K562 (cell line): ENCODE measurements at regions not wholly inside any gene's neighbourhood (a gene's known extent, or its start where the extent isn't known, plus 50 kb on each side); places are given as distances from the start of the nearest gene placed in this dataset.

Experiments
- ATAC-seq: fragments of 200-7000 bp; cut with Tn5 transposase; 3 replicates; pipeline ENCODE4 v1.9.1; 2020; ENCODE audit warnings: moderate library complexity
- BruUV-seq: library from RNA; stranded (reverse); fragments of 400-500 nt; replicated peaks from 2 replicates; lab custom pipeline; 2021; lab: Mats Ljungman, UMichigan
- CTCF ChIA-PET: fragments of 300-600 bp; formaldehyde crosslinking; extraction: SDS; loops from one replicate; lab custom pipeline; 2021; ENCODE audit warnings: low intra/inter-chr PET ratio; lab: Yijun Ruan, JAX
- POLR2A ChIA-PET: fragments of 300-600, 350-650 bp; sonication (Branson Sonifier 250); formaldehyde crosslinking; extraction: SDS; loops from one replicate; lab custom pipeline; 2021; ENCODE audit warnings: antibody characterized with exemption, inconsistent platforms; lab: Yijun Ruan, JAX
- DNase-seq, 4 experiments: peaks; one replicate each; pipeline versions ENCODE4 v3.0.0 to v3.0.0-alpha.2; 2011 to 2018; ENCODE audit warnings: low spot score in 3 of 4, mixed read lengths in 3 of 4; ENCODE audit errors: extremely low read depth in 1 of 4
- FAIRE-seq: peaks from 2 replicates; lab custom pipeline; 2011; peaks lifted over from hg19 to GRCh38; lab: Jason Lieb, UNC
- H2AFZ ChIP-seq: 2 replicates; pipeline ENCODE4 v1.6.0; 2011; ENCODE audit warnings: low read depth, low read length, control low read depth, inconsistent platforms
- H3K27ac ChIP-seq: fragments of 200-600 bp; 3 replicates; pipeline ENCODE4 v1.8.0; 2011; ENCODE audit warnings: low read depth, mild to moderate bottlenecking, control low read depth, inconsistent platforms, low read length, moderate library complexity, mixed read lengths; ENCODE audit errors: extremely low read depth
- H3K27me3 ChIP-seq, 2 experiments: fragments of 300-600 bp in 1 of 2; 2 replicates in 1 of 2; 3 replicates in 1 of 2; pipeline versions ENCODE4 v1.6.0 to v1.8.0; 2011; ENCODE audit warnings: inconsistent platforms in 2 of 2, low read length in 2 of 2, mild to moderate bottlenecking in 1 of 2, mixed read lengths in 1 of 2, moderate library complexity in 1 of 2; ENCODE audit not compliant: control insufficient read depth in 2 of 2, insufficient read depth in 2 of 2
- H3K36me3 ChIP-seq: fragments of 300-600 bp; 3 replicates; pipeline ENCODE4 v1.8.0; 2011; ENCODE audit warnings: mild to moderate bottlenecking, low read length, inconsistent platforms; ENCODE audit not compliant: control insufficient read depth, insufficient read depth
- H3K4me1 ChIP-seq, 2 experiments: fragments of 200-600 bp in 1 of 2; replicated peaks in 1 of 2; 2 replicates in 1 of 2; 3 replicates in 1 of 2; pipeline versions ENCODE4 v1.5.1 to v1.8.0; 2011; ENCODE audit warnings: inconsistent platforms in 2 of 2, low read length in 2 of 2, mild to moderate bottlenecking in 1 of 2, mixed read lengths in 1 of 2, moderate library complexity in 1 of 2; ENCODE audit not compliant: control insufficient read depth in 2 of 2, insufficient read depth in 2 of 2
- H3K4me2 ChIP-seq: 2 replicates; pipeline ENCODE4 v1.6.1; 2011; ENCODE audit warnings: low read length, control low read depth, inconsistent platforms, mixed read lengths; ENCODE audit not compliant: insufficient read depth
- H3K4me3 ChIP-seq: fragments of 200-600 bp; sonication (generic), shearing (Covaris generic); 2 replicates; pipeline ENCODE4 v1.5.1; 2016; ENCODE audit warnings: control low read depth, inconsistent platforms
- H3K79me2 ChIP-seq: fragments of 200-600 bp; 3 replicates; pipeline ENCODE4 v1.8.0; 2011; ENCODE audit warnings: low read length, inconsistent platforms; ENCODE audit not compliant: control insufficient read depth, insufficient read depth
- H3K9ac ChIP-seq, 2 experiments: 2 replicates each; pipeline versions ENCODE4 v1.6.0 to v1.6.1; 2011; ENCODE audit warnings: low read depth in 2 of 2, low read length in 2 of 2, control low read depth in 1 of 2, inconsistent platforms in 1 of 2, mild to moderate bottlenecking in 1 of 2, mixed read lengths in 1 of 2; ENCODE audit not compliant: insufficient read depth in 1 of 2
- H3K9me1 ChIP-seq: one replicate; pipeline ENCODE4 v1.6.0; 2011; ENCODE audit warnings: inconsistent platforms, mild to moderate bottlenecking, low read length, moderate library complexity; ENCODE audit not compliant: control insufficient read depth, insufficient read depth
- H3K9me3 ChIP-seq: replicated peaks from 2 replicates; pipeline ENCODE4 v1.5.1; 2011; ENCODE audit warnings: low read depth, low read length, inconsistent platforms; ENCODE audit not compliant: control insufficient read depth, insufficient read depth
- H4K20me1 ChIP-seq: replicated peaks from 2 replicates; pipeline ENCODE4 v1.6.1; 2011; ENCODE audit warnings: low read length, inconsistent platforms, mixed read lengths; ENCODE audit not compliant: control insufficient read depth, insufficient read depth
- CREBBP ChIP-seq: IDR thresholded peaks from one replicate; pipeline ENCODE4 v1.6.1; 2012; ENCODE audit warnings: low read depth, mild to moderate bottlenecking, control low read depth, inconsistent platforms, low read length
- GABPB2 ChIP-seq: fragments of 250-450 bp; sonication (Bioruptor Pico); conservative IDR thresholded peaks from 2 replicates; pipeline ENCODE4 v1.5.1; 2021; ENCODE audit warnings: mild to moderate bottlenecking
- LCOR ChIP-seq: sonication (generic); formaldehyde crosslinking; IDR thresholded peaks from 2 replicates; pipeline ENCODE4 v1.8.0; 2022; ENCODE audit warnings: mild to moderate bottlenecking, missing genetic modification reagents
- MAFF ChIP-seq: IDR thresholded peaks from 2 replicates; pipeline ENCODE4 v1.6.1; 2012; ENCODE audit warnings: low read length, improper control_type of control experiment
- MYC ChIP-seq, 2 experiments: fragments of 250-450 bp in 1 of 2; sonication (Bioruptor Pico) in 1 of 2; IDR thresholded peaks; 2 replicates each; pipeline versions ENCODE4 v1.5.1 to v1.6.1; 2012 to 2021; ENCODE audit warnings: low read depth in 2 of 2, borderline replicate concordance in 1 of 2, improper control_type of control experiment in 1 of 2, low read length in 1 of 2, mild to moderate bottlenecking in 1 of 2, moderate library complexity in 1 of 2
- NR2C1 ChIP-seq, 2 experiments: fragments of 450-650 bp; IDR thresholded peaks; 2 replicates each; pipeline ENCODE4 v1.6.1; 2017; ENCODE audit warnings: mild to moderate bottlenecking in 2 of 2, antibody characterized with exemption in 1 of 2, inconsistent platforms in 1 of 2, missing compliant biosample characterization in 1 of 2, missing genetic modification characterization in 1 of 2
- U2AF2 ChIP-seq: fragments of 200-400 bp; formaldehyde crosslinking; optimal IDR thresholded peaks from 2 replicates; pipeline ENCODE3; 2017; ENCODE audit warnings: low read depth, mild to moderate bottlenecking, low read length
- XRCC4 ChIP-seq: IDR thresholded peaks from one replicate; pipeline ENCODE4 v1.6.1; 2011; ENCODE audit not compliant: insufficient read depth, insufficient read length; ENCODE audit errors: extremely low read depth
- ZNF75A ChIP-seq: fragments of 450-650 bp; formaldehyde crosslinking; IDR thresholded peaks from 2 replicates; pipeline ENCODE4 v1.4.0; 2020; ENCODE audit warnings: mild to moderate bottlenecking
- WGBS: fragments of 100-300 bp; shearing (Covaris generic); methylation state at CpG from one replicate; pipeline ENCODE4 v1.1.6; 2016; ENCODE audit warnings: low coverage, mixed read lengths; ENCODE audit not compliant: insufficient coverage; ENCODE audit errors: missing lambda C conversion rate; 5-methylcytosine and 5-hydroxymethylcytosine counted together
- in situ Hi-C: fragments of 300-500 bp; cut with MboI; formaldehyde crosslinking; loops from 4 replicates; pipeline ENCODE4 v1.15.0; 2018; ENCODE audit warnings: inconsistent platforms, mixed read lengths
- intact Hi-C: fragments of 100-400 bp; cut with micrococcal nuclease; formaldehyde crosslinking; loops from 2 replicates; pipeline ENCODE4 v1.14.2; 2022
- TF ChIP-seq, protein P1 (sequence below): fragments of 450-650 bp; formaldehyde crosslinking; IDR thresholded peaks from 2 replicates; pipeline ENCODE4 v1.4.0; 2020; ENCODE audit warnings: mild to moderate bottlenecking, moderate library complexity
- TF ChIP-seq, protein P2 (sequence below): fragments of 450-650 bp; IDR thresholded peaks from 2 replicates; pipeline ENCODE4 v1.6.1; 2016
- TF ChIP-seq, protein P3 (sequence below): fragments of 200-400 bp; formaldehyde crosslinking; IDR thresholded peaks from 2 replicates; pipeline ENCODE4 v1.6.1; 2017; ENCODE audit warnings: mild to moderate bottlenecking, low read depth, low read length, moderate library complexity

DNA sequence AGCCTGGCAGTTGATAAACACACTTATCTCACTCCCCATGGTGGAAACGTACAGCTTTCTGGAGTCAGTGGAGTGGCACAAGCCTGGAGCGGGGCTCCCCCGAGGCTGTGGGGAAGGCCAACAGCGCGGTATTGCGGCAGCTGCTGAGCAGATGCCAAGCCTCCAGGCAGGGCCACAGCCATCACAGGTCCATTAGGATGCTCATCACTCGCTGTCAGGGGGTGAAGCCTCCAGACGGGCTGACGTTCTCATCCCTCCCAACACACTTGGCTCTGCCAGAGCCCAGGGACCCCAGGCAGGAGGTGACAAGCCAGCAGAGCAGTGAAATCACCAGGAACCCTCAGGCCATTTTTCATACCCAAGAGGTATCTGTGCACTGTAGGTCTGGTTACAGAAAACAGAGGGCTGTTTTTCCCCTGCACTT lies 529.2 kb upstream of the KLHL29 start:
- Histone ChIP-seq H3K36me3 (no peaks in the 10 kb centered on the region), H3K27me3 (no peaks in the 10 kb centered on the region), H4K20me1 (no peaks in the 10 kb centered on the region), H3K4me1 (no peaks in the 10 kb centered on the region), H3K4me2 (no peak overlapping the region), H3K4me3 (no peak overlapping the region), H2AFZ (no peak overlapping the region), H3K9me1 (no peaks in the 10 kb centered on the region), H3K9me3 (no peaks in the 10 kb centered on the region), H3K79me2 (no peaks in the 10 kb centered on the region), H3K27ac (no peak overlapping the region), H3K9ac (no peak overlapping the region)
- DNase-seq (no peak), ATAC-seq (no peak), FAIRE-seq (no peak)
- intact Hi-C loops (no loop called here), in situ Hi-C loops (no loop called here)
- BruUV-seq, result no TSS peak
- ChIA-PET CTCF (no interaction called here), POLR2A (no interaction called here)
- WGBS, result 2% methylated on average over 9 of the region's 9 CpGs
- TF ChIP-seq, protein P1, sequence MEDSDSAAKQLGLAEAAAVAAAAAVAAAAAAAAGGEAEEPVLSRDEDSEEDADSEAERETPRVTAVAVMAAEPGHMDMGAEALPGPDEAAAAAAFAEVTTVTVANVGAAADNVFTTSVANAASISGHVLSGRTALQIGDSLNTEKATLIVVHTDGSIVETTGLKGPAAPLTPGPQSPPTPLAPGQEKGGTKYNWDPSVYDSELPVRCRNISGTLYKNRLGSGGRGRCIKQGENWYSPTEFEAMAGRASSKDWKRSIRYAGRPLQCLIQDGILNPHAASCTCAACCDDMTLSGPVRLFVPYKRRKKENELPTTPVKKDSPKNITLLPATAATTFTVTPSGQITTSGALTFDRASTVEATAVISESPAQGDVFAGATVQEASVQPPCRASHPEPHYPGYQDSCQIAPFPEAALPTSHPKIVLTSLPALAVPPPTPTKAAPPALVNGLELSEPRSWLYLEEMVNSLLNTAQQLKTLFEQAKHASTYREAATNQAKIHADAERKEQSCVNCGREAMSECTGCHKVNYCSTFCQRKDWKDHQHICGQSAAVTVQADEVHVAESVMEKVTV (CRISPR knock-in tag), result no peak
- TF ChIP-seq LCOR (CRISPR knock-in tag), result no peak
- TF ChIP-seq CREBBP, result no peak
- no peak for TF ChIP-seq U2AF2
- TF ChIP-seq, protein P2, sequence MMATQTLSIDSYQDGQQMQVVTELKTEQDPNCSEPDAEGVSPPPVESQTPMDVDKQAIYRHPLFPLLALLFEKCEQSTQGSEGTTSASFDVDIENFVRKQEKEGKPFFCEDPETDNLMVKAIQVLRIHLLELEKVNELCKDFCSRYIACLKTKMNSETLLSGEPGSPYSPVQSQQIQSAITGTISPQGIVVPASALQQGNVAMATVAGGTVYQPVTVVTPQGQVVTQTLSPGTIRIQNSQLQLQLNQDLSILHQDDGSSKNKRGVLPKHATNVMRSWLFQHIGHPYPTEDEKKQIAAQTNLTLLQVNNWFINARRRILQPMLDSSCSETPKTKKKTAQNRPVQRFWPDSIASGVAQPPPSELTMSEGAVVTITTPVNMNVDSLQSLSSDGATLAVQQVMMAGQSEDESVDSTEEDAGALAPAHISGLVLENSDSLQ, result no peak
- no peak for TF ChIP-seq GABPB2 (CRISPR knock-in tag)
- TF ChIP-seq MAFF, result no peak
- no peak for TF ChIP-seq XRCC4
- TF ChIP-seq NR2C1 (IDR thresholded peaks at IDR 0.05), result no peak
- TF ChIP-seq NR2C1 (tag; IDR thresholded peaks at IDR 0.05), result no peak
- no peak for TF ChIP-seq MYC (IDR thresholded peaks at IDR 0.05; ENCODE audit: low read depth, low read length)
- TF ChIP-seq MYC (CRISPR knock-in tag; IDR thresholded peaks at IDR 0.05; ENCODE audit: borderline replicate concordance, low read depth), result no peak
- TF ChIP-seq, protein P3, sequence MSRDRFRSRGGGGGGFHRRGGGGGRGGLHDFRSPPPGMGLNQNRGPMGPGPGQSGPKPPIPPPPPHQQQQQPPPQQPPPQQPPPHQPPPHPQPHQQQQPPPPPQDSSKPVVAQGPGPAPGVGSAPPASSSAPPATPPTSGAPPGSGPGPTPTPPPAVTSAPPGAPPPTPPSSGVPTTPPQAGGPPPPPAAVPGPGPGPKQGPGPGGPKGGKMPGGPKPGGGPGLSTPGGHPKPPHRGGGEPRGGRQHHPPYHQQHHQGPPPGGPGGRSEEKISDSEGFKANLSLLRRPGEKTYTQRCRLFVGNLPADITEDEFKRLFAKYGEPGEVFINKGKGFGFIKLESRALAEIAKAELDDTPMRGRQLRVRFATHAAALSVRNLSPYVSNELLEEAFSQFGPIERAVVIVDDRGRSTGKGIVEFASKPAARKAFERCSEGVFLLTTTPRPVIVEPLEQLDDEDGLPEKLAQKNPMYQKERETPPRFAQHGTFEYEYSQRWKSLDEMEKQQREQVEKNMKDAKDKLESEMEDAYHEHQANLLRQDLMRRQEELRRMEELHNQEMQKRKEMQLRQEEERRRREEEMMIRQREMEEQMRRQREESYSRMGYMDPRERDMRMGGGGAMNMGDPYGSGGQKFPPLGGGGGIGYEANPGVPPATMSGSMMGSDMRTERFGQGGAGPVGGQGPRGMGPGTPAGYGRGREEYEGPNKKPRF, result no peak
- TF ChIP-seq ZNF75A, result no peak
